ENCODE measurements at regions not wholly inside any gene's neighbourhood (a gene's known extent, or its start where the extent isn't known, plus 50 kb on each side); places are given as distances from the start of the nearest gene placed in this dataset.
"Not testable (repeated sequence)": the region's sequence is repeated elsewhere in the genome, so short reads cannot be mapped to it uniquely, and the experiment has no call there.

DNA sequence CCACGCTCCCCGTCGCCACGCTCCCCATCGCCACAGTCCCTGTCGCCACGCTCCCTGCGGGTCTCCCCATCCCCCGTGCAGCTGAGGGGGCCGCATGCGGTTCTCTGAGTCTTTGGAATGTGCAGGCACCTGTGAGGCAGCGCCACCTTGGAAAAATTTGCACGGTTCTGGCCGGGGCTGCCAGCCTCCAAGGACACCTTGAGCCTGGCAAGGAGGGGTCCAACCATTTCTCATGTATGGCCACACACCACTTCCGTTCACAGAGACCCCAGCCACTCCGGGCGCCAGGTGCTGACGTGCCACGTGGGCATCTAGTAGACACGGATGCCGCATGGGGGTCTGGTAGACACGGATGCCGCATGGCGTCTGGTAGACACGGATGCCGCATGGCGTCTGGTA lies 70.5 kb upstream of the ADGRA1 start:
- Mint-ChIP-seq H3K9me3 (ENCODE audit: insufficient read depth) (no peaks in the 10 kb centered on the region), H3K4me3 (no peak overlapping the region), H3K27ac (no peak overlapping the region), H3K27me3 (ENCODE audit: low read depth) (no peaks in the 10 kb centered on the region), H3K36me3 (ENCODE audit: low read depth) (no peaks in the 10 kb centered on the region), H3K4me1 (ENCODE audit: low read depth) (no peaks in the 10 kb centered on the region)
- CTCF ChIA-PET = no interaction called here
- POLR2A ChIA-PET = no interaction called here
- ATAC-seq (no peak), DNase-seq (no peak)

DNA sequence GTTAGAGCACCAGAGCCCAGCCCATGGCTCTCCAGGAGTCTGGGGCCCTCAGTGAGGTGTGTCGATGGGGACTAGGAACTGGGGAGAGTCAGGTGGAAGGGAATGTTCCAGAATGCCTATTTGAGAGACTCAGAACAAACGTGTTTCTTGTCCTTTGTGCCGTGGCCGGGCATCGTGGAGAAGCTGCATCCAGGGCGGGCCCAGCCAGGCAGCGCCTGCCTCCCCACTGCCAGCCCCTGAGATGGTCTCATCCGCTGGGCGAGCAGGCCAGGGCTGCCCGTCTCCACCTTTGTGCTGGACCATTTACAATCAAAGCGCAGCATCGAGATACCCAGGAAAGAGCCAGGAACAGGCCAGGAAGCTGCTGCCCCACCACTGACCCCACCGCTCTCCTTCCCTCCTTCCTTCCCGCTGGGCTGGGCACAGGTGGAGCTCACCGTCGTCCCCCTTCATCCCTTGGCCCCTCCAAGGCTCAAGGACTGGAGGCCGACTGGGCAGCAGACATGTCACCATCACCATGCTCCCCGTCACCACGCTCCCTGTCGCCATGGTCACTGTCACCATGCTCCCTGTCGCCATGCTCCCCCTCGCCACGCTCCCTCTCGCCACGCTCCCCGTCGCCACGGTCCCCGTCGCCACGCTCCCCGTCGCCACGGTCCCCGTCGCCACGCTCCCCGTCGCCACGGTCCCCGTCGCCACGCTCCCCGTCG lies 71.1 kb upstream of the ADGRA1 start:
- no peaks in the 10 kb centered on the region for H3K36me3 Mint-ChIP-seq (ENCODE audit: low read depth)
- H3K4me3 Mint-ChIP-seq = no peak overlapping the region
- ATAC-seq = no peak
- ChIA-PET POLR2A (no interaction called here), CTCF (no interaction called here)
- no peaks in the 10 kb centered on the region for H3K9me3 Mint-ChIP-seq (ENCODE audit: insufficient read depth)
- DNase-seq = no peak
- H3K27me3 Mint-ChIP-seq (ENCODE audit: low read depth) = no peaks in the 10 kb centered on the region
- no peak overlapping the region for H3K27ac Mint-ChIP-seq
- H3K4me1 Mint-ChIP-seq (ENCODE audit: low read depth) = no peaks in the 10 kb centered on the region

DNA sequence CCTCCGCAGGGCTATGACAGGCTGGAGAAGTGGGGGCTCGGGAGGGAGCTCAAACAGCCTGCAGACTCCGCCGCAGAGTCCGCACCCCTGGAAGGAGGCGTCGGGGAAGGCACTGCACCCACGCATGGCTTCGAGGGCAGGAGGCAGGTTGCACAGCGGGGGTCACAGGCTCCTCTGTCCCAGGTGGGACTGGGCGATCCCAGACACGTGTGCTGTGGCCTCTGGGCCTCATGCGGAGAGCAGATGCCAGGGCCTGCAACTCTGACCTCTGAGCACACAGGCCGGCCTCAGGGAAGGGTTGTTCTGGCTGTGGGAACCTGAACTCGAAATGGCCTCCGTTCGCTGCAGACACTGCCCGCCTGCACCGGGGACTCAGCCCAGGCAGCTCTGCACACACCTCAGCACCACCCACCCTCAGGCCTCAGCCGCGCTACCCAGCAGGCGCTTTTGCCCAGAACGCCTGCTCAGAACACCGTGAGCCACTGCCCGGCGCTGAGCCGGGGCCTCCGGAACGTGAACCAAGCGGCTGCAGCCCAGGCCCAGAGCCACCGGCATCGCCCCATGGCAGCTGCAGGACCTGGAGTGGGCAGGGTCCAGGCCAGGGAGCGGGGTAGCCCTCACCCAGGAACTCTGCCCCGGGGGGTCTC lies 71.8 kb upstream of the ADGRA1 start:
- Mint-ChIP-seq H3K9me3 (ENCODE audit: insufficient read depth) (no peaks in the 10 kb centered on the region), H3K4me3 (no peak overlapping the region), H3K36me3 (ENCODE audit: low read depth) (no peaks in the 10 kb centered on the region), H3K27ac (no peak overlapping the region), H3K4me1 (ENCODE audit: low read depth) (no peaks in the 10 kb centered on the region), H3K27me3 (ENCODE audit: low read depth) (no peaks in the 10 kb centered on the region)
- ChIA-PET POLR2A (no interaction called here), CTCF (no interaction called here)
- ATAC-seq (no peak), DNase-seq (no peak)

DNA sequence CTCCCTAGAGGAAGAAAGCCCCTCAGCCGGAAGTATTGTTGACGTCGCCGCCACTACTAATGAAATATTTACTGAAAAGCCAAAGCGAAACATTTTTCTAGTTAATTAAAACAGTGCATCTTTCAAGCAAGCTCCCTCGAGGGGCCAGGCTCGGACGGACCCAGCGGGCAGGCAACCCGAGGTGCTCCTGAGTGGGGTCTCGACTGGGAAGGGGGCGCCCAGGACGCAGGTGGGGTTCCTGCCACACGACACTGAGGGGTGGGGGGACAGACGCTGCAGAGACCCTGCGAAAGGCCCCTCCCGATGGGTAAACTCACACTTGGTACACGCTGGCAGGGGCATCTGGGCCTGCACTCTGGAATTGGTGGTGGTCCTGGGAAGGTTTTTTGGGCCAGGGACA lies 72.4 kb upstream of the ADGRA1 start:
- POLR2A ChIA-PET = no interaction called here
- ATAC-seq (no peak), DNase-seq (no peak)
- H3K36me3 Mint-ChIP-seq (ENCODE audit: low read depth) = no peaks in the 10 kb centered on the region
- no peak overlapping the region for H3K4me3 Mint-ChIP-seq
- H3K9me3 Mint-ChIP-seq (ENCODE audit: insufficient read depth) = no peaks in the 10 kb centered on the region
- no peak overlapping the region for H3K27ac Mint-ChIP-seq
- H3K27me3 Mint-ChIP-seq (ENCODE audit: low read depth) = no peaks in the 10 kb centered on the region
- CTCF ChIA-PET = no interaction called here
- no peaks in the 10 kb centered on the region for H3K4me1 Mint-ChIP-seq (ENCODE audit: low read depth)

DNA sequence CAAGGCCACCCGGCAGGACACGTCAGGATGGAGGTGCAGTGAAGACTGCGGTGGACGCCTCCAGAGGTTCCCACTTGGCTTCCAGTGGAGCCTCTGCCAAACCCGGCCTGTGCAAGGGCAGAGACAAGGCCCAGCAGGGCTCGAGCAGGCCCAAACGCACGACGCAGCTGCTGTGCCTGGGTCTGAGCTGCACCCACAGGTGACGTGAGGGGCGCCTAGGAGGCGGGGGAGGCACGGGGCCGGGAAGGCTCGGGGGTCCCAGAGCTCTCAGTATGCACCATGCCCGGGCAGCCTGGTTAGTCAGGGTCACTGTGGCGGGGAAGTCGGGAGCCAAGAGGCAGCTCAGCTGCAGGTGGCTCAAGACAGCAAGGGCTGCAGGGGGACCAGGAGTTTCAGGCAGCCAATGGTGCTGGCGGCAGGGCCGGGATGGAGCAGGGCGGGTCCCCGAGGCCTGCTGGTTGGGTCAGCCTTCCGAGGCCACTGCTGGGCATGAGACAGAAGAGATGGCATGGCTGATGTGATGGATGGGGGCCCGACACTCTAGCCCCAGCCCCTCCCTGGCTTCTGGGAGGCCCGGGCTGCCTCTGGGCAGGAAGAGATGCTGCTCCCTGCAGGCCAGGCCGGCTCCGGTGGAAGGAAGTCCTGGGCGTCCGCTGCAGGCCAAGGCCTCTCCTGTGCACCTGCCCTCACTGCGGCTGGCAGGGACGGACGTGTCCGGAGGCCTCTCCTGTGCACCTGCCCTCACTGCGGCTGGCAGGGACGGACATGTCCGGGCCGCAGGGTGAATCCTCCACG lies 72.2 kb upstream of the CFAP46 start:
- no peaks in the 10 kb centered on the region for H3K9me3 Mint-ChIP-seq (ENCODE audit: insufficient read depth)
- no peaks in the 10 kb centered on the region for H3K36me3 Mint-ChIP-seq (ENCODE audit: low read depth)
- no peak overlapping the region for H3K4me3 Mint-ChIP-seq
- H3K27ac Mint-ChIP-seq = no peak overlapping the region
- CTCF ChIA-PET = no interaction called here
- DNase-seq (no peak), ATAC-seq (no peak)
- POLR2A ChIA-PET = no interaction called here
- no peaks in the 10 kb centered on the region for H3K4me1 Mint-ChIP-seq (ENCODE audit: low read depth)
- H3K27me3 Mint-ChIP-seq (ENCODE audit: low read depth) = no peaks in the 10 kb centered on the region

DNA sequence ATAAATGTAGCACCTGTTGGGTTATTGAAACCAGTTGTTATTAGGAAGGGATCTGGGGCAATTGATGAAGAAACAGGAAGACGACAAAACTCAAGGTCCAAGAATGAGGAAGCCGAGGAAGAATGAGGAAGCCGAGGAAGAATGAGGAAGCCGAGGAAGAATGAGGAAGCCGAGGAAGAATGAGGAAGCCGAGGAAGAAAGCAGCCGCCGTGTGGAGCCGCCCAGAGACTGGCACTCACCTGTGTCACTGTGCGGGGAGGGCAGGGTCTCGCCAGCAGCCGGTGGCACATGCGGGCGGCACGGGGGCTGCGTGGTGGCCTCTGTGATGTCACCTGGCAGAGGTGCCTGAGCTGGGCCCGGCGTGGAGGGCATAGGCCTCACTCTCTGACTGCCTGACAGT lies 71.1 kb upstream of the CFAP46 start:
- no peak for ATAC-seq

DNA sequence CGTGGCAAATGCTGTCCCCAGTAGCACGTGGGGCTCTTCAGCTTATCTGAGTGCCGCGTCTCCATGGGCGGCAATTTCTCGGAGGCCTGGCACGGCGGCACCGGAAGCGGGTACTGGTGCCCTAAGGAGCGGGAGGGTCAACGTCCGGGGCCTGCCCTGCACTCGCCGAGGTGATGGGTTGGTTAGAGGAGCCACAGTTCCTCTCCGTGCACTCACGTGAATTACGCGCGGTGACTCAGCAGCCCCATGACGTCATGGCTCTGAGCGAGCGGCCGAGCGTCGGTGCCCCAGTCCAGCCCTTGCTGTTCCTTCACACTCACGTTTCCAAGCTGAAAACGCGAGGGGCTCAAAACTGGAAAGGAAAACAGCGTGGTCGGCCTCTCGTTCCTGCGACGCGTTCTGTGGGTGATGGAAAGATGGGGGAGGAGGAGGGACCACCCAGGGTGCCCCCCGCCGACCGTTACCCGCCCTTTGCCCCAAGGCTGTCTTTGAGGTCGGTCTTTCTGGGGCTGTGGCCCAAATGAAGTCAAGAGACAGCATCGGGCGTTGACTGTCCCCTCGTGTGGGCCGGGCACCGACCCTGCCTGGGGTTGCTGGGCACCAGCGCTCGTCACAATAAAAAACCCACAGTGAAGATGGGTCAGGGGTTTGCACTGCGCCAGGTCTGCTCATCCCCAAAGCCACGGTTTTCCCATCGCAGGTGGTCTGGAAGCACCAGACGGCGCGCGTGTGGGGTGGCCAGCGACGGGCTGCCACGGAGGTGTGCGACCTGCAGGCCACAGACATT lies 70.4 kb upstream of the CFAP46 start:
- ATAC-seq (no peak), DNase-seq (no peak)
- no peaks in the 10 kb centered on the region for H3K9me3 Mint-ChIP-seq (ENCODE audit: insufficient read depth)
- no peak overlapping the region for H3K4me3 Mint-ChIP-seq
- ChIA-PET POLR2A (interaction anchor here (0.6 kb wide), 1 partner anchor 280 kb away, joined by 3 read pairs; no protein-coding TSS in a partner anchor), CTCF (no interaction called here)
- H3K27ac Mint-ChIP-seq = no peak overlapping the region
- no peaks in the 10 kb centered on the region for H3K27me3 Mint-ChIP-seq (ENCODE audit: low read depth)
- no peaks in the 10 kb centered on the region for H3K4me1 Mint-ChIP-seq (ENCODE audit: low read depth)
- H3K36me3 Mint-ChIP-seq (ENCODE audit: low read depth) = no peaks in the 10 kb centered on the region

More for the DNA sequence above, 71.1 kb upstream of the CFAP46 start:
- ChIA-PET POLR2A (no interaction called here), CTCF (no interaction called here)
- H3K27me3 Mint-ChIP-seq (ENCODE audit: low read depth) = no peaks in the 10 kb centered on the region
- no peak overlapping the region for H3K4me3 Mint-ChIP-seq
- H3K36me3 Mint-ChIP-seq (ENCODE audit: low read depth) = no peaks in the 10 kb centered on the region
- no peaks in the 10 kb centered on the region for H3K9me3 Mint-ChIP-seq (ENCODE audit: insufficient read depth)
- H3K27ac Mint-ChIP-seq = no peak overlapping the region
- DNase-seq = no peak
- no peaks in the 10 kb centered on the region for H3K4me1 Mint-ChIP-seq (ENCODE audit: low read depth)

DNA sequence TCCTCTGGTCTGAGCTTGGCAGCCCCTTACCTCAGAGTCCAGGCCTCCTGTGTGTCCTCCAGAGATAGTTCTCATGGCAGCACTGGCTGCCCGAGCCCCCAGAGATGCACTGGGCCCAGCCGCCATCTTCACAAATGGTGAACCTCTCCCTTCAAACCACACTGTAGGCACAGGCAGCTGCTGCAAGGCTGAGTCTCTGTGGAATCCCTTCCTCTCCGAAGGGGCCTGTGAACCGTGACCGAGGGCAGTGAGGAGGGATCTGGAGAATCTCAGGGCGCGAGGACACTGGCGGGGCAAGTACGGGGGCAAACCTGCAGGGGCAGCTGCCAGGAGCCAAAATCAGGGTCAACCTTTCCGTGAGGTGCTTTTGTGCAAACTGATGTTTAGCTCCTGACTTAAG lies 69.5 kb upstream of the CFAP46 start:
- DNase-seq = no peak
- Mint-ChIP-seq H3K9me3 (ENCODE audit: insufficient read depth) (no peaks in the 10 kb centered on the region), H3K36me3 (ENCODE audit: low read depth) (no peaks in the 10 kb centered on the region), H3K4me3 (no peak overlapping the region), H3K27me3 (ENCODE audit: low read depth) (no peaks in the 10 kb centered on the region), H3K4me1 (ENCODE audit: low read depth) (no peaks in the 10 kb centered on the region), H3K27ac (no peak overlapping the region)
- ChIA-PET CTCF (no interaction called here), POLR2A (no interaction called here)
- no peak for ATAC-seq

DNA sequence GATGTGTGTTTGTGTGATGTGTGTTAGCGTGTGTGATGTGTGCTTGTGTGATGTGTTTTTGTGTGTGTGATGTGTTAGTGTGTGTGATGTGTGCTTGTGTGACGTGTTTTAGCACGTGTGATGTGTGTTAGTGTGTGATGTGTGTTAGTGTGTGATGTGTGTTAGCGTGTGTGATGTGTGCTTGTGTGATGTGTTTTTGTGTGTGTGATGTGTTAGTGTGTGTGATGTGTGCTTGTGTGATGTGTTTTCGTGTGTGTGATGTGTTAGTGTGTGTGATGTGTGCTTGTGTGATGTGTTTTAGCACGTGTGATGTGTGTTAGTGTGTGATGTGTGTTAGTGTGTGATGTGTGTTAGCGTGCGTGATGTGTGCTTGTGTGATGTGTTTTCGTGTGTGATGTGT lies 69.0 kb upstream of the CFAP46 start:
- H3K4me1 Mint-ChIP-seq (ENCODE audit: low read depth); H3K4me3 Mint-ChIP-seq; DNase-seq; ATAC-seq; H3K27ac Mint-ChIP-seq; H3K36me3 Mint-ChIP-seq (ENCODE audit: low read depth); POLR2A ChIA-PET; H3K9me3 Mint-ChIP-seq (ENCODE audit: insufficient read depth); H3K27me3 Mint-ChIP-seq (ENCODE audit: low read depth); CTCF ChIA-PET: not testable (repeated sequence)

DNA sequence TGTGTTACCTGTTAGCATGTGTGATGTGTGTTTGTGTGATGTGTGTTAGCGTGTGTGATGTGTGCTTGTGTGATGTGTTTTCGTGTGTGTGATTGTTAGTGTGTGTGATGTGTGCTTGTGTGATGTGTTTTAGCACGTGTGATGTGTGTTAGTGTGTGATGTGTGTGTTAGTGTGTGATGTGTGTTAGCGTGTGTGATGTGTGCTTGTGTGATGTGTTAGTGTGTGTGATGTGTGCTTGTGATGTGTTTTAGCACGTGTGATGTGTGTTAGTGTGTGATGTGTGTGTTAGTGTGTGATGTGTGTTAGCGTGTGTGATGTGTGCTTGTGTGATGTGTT lies 68.4 kb upstream of the CFAP46 start:
- H3K27ac Mint-ChIP-seq; CTCF ChIA-PET; H3K27me3 Mint-ChIP-seq (ENCODE audit: low read depth); H3K9me3 Mint-ChIP-seq (ENCODE audit: insufficient read depth); H3K4me1 Mint-ChIP-seq (ENCODE audit: low read depth); H3K36me3 Mint-ChIP-seq (ENCODE audit: low read depth); POLR2A ChIA-PET; ATAC-seq; DNase-seq; H3K4me3 Mint-ChIP-seq: not testable (repeated sequence)

DNA sequence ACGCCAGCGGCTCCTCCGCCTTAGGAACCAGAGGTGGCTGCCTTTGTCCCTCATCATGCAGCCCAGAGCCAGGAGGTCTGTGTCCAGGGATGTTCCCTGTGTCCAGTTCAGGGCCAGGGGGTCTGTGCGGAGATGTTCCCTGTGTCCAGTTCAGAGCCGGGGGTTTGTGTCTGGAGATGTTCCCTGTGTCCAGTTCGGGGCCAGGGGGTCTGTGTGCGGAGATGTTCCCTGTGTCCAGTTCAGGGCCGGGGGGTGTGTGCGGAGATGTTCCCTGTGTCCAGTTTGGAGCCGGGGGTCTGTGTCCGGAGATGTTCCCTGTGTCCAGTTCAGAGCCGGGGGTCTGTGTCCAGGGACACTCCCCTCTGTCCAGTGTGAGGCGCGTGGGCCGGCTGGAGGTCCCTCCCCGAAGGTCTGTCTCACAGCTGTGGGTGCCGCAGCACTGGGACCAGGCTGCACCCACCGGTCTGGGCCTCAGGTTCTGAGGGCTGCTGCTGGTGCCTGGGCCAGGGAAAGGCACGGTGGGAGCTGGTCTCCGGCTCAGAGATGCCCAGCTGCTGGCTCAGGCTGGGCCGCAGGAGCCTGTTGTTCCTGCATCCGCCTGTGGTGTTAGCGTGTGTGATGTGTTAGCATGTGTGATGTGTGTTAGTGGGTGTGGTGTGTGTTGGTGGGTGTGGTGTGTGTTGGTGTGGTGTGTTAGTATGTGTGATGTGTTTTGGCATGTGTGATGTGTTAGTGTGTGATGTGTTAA lies 67.9 kb upstream of the CFAP46 start:
- no peak overlapping the region for H3K4me3 Mint-ChIP-seq
- no peak overlapping the region for H3K27ac Mint-ChIP-seq
- DNase-seq (no peak), ATAC-seq (no peak)
- H3K9me3 Mint-ChIP-seq (ENCODE audit: insufficient read depth) = no peaks in the 10 kb centered on the region
- CTCF ChIA-PET = no interaction called here
- H3K36me3 Mint-ChIP-seq (ENCODE audit: low read depth) = no peaks in the 10 kb centered on the region
- POLR2A ChIA-PET = no interaction called here
- no peaks in the 10 kb centered on the region for H3K27me3 Mint-ChIP-seq (ENCODE audit: low read depth)
- no peaks in the 10 kb centered on the region for H3K4me1 Mint-ChIP-seq (ENCODE audit: low read depth)

Data from activated CD8-positive, alpha-beta T cell treated with anti-CD3 and anti-CD28 coated beads, Interleukin-2, amount 10 ng/mL, durations not matched to agents 7 days and 5 days (primary cell).